HepG2 (cell line): ENCODE measurements at regions not wholly inside any gene's neighbourhood (a gene's known extent, or its start where the extent isn't known, plus 50 kb on each side); places are given as distances from the start of the nearest gene placed in this dataset.

Experiments
- ATAC-seq: fragments of 200-7000 bp; cut with Tn5 transposase; 3 replicates; pipeline ENCODE4 v1.9.1; 2020; ENCODE audit warnings: mild to moderate bottlenecking, moderate library complexity
- BruUV-seq: library from RNA; stranded (reverse); fragments of 400-500 nt; replicated peaks from 2 replicates; lab custom pipeline; 2021; lab: Mats Ljungman, UMichigan
- CTCF ChIA-PET: fragments of 300-600 bp; formaldehyde crosslinking; extraction: SDS; loops from one replicate; lab custom pipeline; 2021; ENCODE audit warnings: low total read pairs, inconsistent platforms, low intra/inter-chr PET ratio; lab: Yijun Ruan, JAX
- POLR2A ChIA-PET: fragments of 350-600 bp; sonication (Branson Sonifier 250); formaldehyde crosslinking; loops from one replicate; lab custom pipeline; 2020; ENCODE audit warnings: antibody characterized with exemption, inconsistent platforms; lab: Yijun Ruan, JAX
- DNase-seq: peaks from one replicate; pipeline ENCODE4 v3.0.0-alpha.2; 2015; ENCODE audit warnings: low spot score
- FAIRE-seq: peaks from 3 replicates; lab custom pipeline; 2011; peaks lifted over from hg19 to GRCh38; lab: Jason Lieb, UNC
- H2AFZ ChIP-seq: one replicate; pipeline ENCODE4 v1.6.1; 2011; ENCODE audit warnings: low read length, inconsistent platforms
- H3K27ac ChIP-seq: fragments of 300-600 bp; 3 replicates; pipeline ENCODE4 v1.8.0; 2011; ENCODE audit warnings: mixed run types, mild to moderate bottlenecking, mixed read lengths, low read length, inconsistent platforms; ENCODE audit not compliant: insufficient read depth; ENCODE audit errors: extremely low read length
- H3K27me3 ChIP-seq, 2 experiments: fragments of 200-600 bp in 1 of 2; 2 replicates in 1 of 2; 3 replicates in 1 of 2; pipeline versions ENCODE4 v1.6.0 to v1.8.0; 2011; ENCODE audit warnings: low read length in 2 of 2, mild to moderate bottlenecking in 2 of 2, moderate library complexity in 2 of 2, inconsistent platforms in 1 of 2; ENCODE audit not compliant: insufficient read depth in 2 of 2, control insufficient read depth in 1 of 2
- H3K36me3 ChIP-seq, 2 experiments: fragments of 200-600 bp in 1 of 2; replicated peaks in 1 of 2; 2 replicates in 1 of 2; 3 replicates in 1 of 2; pipeline versions ENCODE4 v1.5.1 to v1.8.0; 2011; ENCODE audit warnings: low read length in 2 of 2, inconsistent platforms in 1 of 2; ENCODE audit not compliant: insufficient read depth in 2 of 2, control insufficient read depth in 1 of 2
- H3K4me1 ChIP-seq: 2 replicates; pipeline ENCODE4 v1.5.1; 2012; ENCODE audit warnings: low read length, inconsistent platforms; ENCODE audit not compliant: insufficient read depth
- H3K4me2 ChIP-seq: 2 replicates; pipeline ENCODE4 v1.6.0; 2011; ENCODE audit warnings: low read depth, low read length, inconsistent platforms
- H3K4me3 ChIP-seq, 3 experiments: fragments of 200-600 bp in 1 of 3; sonication (generic), shearing (Covaris generic) in 1 of 3; replicated peaks in 1 of 3; 2 replicates each; pipeline ENCODE4 v1.5.1; 2011 to 2016; ENCODE audit warnings: low read length in 3 of 3, inconsistent platforms in 2 of 3, low read depth in 2 of 3, mild to moderate bottlenecking in 2 of 3, control low read depth in 1 of 3, mixed read lengths in 1 of 3; ENCODE audit not compliant: insufficient read depth in 1 of 3
- H3K79me2 ChIP-seq: one replicate; pipeline ENCODE4 v1.6.1; 2011; ENCODE audit warnings: low read length, inconsistent platforms; ENCODE audit not compliant: insufficient read depth
- H3K9ac ChIP-seq: 2 replicates; pipeline ENCODE4 v1.6.0; 2011; ENCODE audit warnings: mild to moderate bottlenecking, low read depth, low read length, inconsistent platforms; ENCODE audit not compliant: insufficient read depth
- H3K9me3 ChIP-seq: 2 replicates; pipeline ENCODE4 v1.5.1; 2012; ENCODE audit warnings: mild to moderate bottlenecking, low read length
- H4K20me1 ChIP-seq: 2 replicates; pipeline ENCODE4 v1.6.0; 2011; ENCODE audit warnings: inconsistent platforms, mild to moderate bottlenecking, low read length, moderate library complexity; ENCODE audit not compliant: insufficient read depth
- ZBTB21 ChIP-seq: sonication (generic); formaldehyde crosslinking; IDR thresholded peaks from 2 replicates; pipeline ENCODE4 v1.4.0; 2020; ENCODE audit warnings: missing genetic modification reagents
- WGBS: methylation state at CpG from one replicate; pipeline ENCODE4 v1.1.6; 2017; ENCODE audit warnings: low lambda C conversion rate; 5-methylcytosine and 5-hydroxymethylcytosine counted together
- in situ Hi-C: cut with HindIII; loops from 2 replicates; pipeline ENCODE4 v1.10.0; 2017; ENCODE audit warnings: low pct_unique_long_range_greater_than_20kb; ENCODE audit not compliant: extremely low pct_ligation_motif_present
- intact Hi-C: fragments of 100-400 bp; cut with micrococcal nuclease; formaldehyde crosslinking; loops from one replicate; pipeline ENCODE4 v1.10.0; 2022; ENCODE audit not compliant: unreplicated experiment
- TF ChIP-seq, protein P1 (sequence below): sonication (generic); formaldehyde crosslinking; conservative IDR thresholded peaks from 2 replicates; pipeline ENCODE4 v1.4.0; 2020; ENCODE audit warnings: mild to moderate bottlenecking, missing genetic modification reagents, moderate library complexity
- TF ChIP-seq, protein P2 (sequence below): IDR thresholded peaks from 2 replicates; pipeline ENCODE4 v1.6.1; 2016
- TF ChIP-seq, protein P3 (sequence below): sonication (generic); formaldehyde crosslinking; IDR thresholded peaks from 2 replicates; pipeline ENCODE4 v1.4.0; 2020; ENCODE audit warnings: missing genetic modification reagents
- TF ChIP-seq, protein P4 (sequence below), 2 experiments: IDR thresholded peaks; 2 replicates each; pipeline ENCODE4 v1.6.1; 2011 to 2012; ENCODE audit warnings: low read length in 2 of 2, borderline replicate concordance in 1 of 2, low read depth in 1 of 2, mild to moderate bottlenecking in 1 of 2, moderate library complexity in 1 of 2

DNA sequence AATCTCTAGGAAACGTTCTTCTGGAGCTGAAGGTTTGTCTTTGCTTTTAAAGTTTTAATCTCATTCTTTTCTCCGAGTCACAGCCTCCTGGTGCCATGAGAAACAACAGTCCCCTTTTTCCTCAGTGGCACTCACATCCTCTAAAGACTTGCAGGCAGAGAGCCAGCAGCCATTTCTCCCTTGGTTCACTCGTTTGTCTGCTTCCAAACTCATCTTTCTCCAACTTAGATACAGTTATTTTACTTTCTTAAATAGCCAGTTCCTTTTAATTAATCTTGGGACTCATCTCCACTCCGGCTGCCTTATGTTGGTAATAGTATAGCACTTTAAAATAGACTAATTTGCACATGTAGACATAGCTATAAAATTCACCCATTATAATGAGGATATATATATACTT, 555.2 kb downstream of the FGF9 start (continued):
- TF ChIP-seq, protein P1, sequence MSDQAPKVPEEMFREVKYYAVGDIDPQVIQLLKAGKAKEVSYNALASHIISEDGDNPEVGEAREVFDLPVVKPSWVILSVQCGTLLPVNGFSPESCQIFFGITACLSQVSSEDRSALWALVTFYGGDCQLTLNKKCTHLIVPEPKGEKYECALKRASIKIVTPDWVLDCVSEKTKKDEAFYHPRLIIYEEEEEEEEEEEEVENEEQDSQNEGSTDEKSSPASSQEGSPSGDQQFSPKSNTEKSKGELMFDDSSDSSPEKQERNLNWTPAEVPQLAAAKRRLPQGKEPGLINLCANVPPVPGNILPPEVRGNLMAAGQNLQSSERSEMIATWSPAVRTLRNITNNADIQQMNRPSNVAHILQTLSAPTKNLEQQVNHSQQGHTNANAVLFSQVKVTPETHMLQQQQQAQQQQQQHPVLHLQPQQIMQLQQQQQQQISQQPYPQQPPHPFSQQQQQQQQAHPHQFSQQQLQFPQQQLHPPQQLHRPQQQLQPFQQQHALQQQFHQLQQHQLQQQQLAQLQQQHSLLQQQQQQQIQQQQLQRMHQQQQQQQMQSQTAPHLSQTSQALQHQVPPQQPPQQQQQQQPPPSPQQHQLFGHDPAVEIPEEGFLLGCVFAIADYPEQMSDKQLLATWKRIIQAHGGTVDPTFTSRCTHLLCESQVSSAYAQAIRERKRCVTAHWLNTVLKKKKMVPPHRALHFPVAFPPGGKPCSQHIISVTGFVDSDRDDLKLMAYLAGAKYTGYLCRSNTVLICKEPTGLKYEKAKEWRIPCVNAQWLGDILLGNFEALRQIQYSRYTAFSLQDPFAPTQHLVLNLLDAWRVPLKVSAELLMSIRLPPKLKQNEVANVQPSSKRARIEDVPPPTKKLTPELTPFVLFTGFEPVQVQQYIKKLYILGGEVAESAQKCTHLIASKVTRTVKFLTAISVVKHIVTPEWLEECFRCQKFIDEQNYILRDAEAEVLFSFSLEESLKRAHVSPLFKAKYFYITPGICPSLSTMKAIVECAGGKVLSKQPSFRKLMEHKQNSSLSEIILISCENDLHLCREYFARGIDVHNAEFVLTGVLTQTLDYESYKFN (CRISPR knock-in tag): no peak

DNA sequence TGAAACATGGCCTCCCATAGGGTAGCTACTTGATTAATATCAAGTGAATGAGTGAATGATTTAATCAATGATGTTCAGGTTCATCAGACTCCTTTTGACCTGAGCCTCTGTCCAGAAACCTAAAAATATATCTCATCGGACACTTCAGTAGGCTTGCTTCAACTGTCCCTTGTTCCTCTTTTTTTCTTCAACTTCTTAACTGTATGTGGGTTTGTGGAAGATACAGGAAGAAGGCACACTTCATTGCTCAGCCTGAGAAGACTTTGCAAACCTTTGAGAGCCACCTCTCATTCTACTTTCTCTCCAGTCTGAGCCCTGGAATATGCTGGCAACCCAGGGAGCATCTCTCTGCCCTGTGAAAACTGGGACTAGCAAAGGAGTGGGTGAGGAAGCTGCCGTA, 557.0 kb downstream of the FGF9 start:
- no peaks in the 10 kb centered on the region for H3K79me2 ChIP-seq
- H3K27ac ChIP-seq: no peak overlapping the region
- BruUV-seq: no TSS peak
- DNase-seq (no peak), FAIRE-seq (no peak), ATAC-seq (no peak)
- no peak overlapping the region for H3K4me2 ChIP-seq
- no peaks in the 10 kb centered on the region for H3K36me3 ChIP-seq
- ChIA-PET CTCF (no interaction called here), POLR2A (no interaction called here)
- H3K27me3 ChIP-seq: no peaks in the 10 kb centered on the region; a peak in 1 of 5 replicates
- intact Hi-C loops (no loop called here), in situ Hi-C loops (no loop called here)
- no peak overlapping the region for H3K9ac ChIP-seq
- no peaks in the 10 kb centered on the region for H3K4me1 ChIP-seq
- no peaks in the 10 kb centered on the region for H3K9me3 ChIP-seq
- H3K4me3 ChIP-seq: no peak overlapping the region
- 50% methylated on average over 2 of the region's 2 CpGs for WGBS
- no peaks in the 10 kb centered on the region for H4K20me1 ChIP-seq
- TF ChIP-seq, protein P2, sequence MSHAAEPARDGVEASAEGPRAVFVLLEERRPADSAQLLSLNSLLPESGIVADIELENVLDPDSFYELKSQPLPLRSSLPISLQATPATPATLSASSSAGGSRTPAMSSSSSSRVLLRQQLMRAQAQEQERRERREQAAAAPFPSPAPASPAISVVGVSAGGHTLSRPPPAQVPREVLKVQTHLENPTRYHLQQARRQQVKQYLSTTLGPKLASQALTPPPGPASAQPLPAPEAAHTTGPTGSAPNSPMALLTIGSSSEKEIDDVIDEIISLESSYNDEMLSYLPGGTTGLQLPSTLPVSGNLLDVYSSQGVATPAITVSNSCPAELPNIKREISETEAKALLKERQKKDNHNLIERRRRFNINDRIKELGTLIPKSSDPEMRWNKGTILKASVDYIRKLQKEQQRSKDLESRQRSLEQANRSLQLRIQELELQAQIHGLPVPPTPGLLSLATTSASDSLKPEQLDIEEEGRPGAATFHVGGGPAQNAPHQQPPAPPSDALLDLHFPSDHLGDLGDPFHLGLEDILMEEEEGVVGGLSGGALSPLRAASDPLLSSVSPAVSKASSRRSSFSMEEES (CRISPR knock-in tag): no peak
- TF ChIP-seq ZBTB21 (CRISPR knock-in tag): no peak
- TF ChIP-seq, protein P3, sequence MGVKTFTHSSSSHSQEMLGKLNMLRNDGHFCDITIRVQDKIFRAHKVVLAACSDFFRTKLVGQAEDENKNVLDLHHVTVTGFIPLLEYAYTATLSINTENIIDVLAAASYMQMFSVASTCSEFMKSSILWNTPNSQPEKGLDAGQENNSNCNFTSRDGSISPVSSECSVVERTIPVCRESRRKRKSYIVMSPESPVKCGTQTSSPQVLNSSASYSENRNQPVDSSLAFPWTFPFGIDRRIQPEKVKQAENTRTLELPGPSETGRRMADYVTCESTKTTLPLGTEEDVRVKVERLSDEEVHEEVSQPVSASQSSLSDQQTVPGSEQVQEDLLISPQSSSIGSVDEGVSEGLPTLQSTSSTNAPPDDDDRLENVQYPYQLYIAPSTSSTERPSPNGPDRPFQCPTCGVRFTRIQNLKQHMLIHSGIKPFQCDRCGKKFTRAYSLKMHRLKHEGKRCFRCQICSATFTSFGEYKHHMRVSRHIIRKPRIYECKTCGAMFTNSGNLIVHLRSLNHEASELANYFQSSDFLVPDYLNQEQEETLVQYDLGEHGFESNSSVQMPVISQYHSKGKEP (CRISPR knock-in tag): no peak
- TF ChIP-seq, protein P4, sequence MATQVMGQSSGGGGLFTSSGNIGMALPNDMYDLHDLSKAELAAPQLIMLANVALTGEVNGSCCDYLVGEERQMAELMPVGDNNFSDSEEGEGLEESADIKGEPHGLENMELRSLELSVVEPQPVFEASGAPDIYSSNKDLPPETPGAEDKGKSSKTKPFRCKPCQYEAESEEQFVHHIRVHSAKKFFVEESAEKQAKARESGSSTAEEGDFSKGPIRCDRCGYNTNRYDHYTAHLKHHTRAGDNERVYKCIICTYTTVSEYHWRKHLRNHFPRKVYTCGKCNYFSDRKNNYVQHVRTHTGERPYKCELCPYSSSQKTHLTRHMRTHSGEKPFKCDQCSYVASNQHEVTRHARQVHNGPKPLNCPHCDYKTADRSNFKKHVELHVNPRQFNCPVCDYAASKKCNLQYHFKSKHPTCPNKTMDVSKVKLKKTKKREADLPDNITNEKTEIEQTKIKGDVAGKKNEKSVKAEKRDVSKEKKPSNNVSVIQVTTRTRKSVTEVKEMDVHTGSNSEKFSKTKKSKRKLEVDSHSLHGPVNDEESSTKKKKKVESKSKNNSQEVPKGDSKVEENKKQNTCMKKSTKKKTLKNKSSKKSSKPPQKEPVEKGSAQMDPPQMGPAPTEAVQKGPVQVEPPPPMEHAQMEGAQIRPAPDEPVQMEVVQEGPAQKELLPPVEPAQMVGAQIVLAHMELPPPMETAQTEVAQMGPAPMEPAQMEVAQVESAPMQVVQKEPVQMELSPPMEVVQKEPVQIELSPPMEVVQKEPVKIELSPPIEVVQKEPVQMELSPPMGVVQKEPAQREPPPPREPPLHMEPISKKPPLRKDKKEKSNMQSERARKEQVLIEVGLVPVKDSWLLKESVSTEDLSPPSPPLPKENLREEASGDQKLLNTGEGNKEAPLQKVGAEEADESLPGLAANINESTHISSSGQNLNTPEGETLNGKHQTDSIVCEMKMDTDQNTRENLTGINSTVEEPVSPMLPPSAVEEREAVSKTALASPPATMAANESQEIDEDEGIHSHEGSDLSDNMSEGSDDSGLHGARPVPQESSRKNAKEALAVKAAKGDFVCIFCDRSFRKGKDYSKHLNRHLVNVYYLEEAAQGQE (IDR thresholded peaks at IDR 0.05; ENCODE audit: borderline replicate concordance in 1 of 2, low read depth in 1 of 2, low read length in 2 of 2): no peak
- TF ChIP-seq, all 625 proteins: peak for 0
- H2AFZ ChIP-seq: no peak overlapping the region
